ENCODE measurements at regions not wholly inside any gene's neighbourhood (a gene's known extent, or its start where the extent isn't known, plus 50 kb on each side); places are given as distances from the start of the nearest gene placed in this dataset.

GRCh38 chr15:87638554-87639083, 617.9 kb downstream of the NTRK3 start:
- TF ChIP-seq CTCF (IDR thresholded peaks at IDR 0.05): no peak
- TF ChIP-seq ZFX (IDR thresholded peaks at IDR 0.05; ENCODE audit: borderline replicate concordance): no peak

Data from 22Rv1 (cell line).